Hepatocyte (in vitro differentiated cells): ENCODE measurements at regions not wholly inside any gene's neighbourhood (a gene's known extent, or its start where the extent isn't known, plus 50 kb on each side); places are given as distances from the start of the nearest gene placed in this dataset.

Experiments
- DNase-seq: peaks from one replicate; pipeline ENCODE4 v3.0.0-alpha.2; 2016; ENCODE audit warnings: low spot score
- H2AFZ ChIP-seq: fragments of 200-600 bp; sonication (generic); 2 replicates; pipeline ENCODE4 v1.6.0; 2016; ENCODE audit warnings: antibody characterized with exemption, mild to moderate bottlenecking
- H3K27ac ChIP-seq: fragments of 200-600 bp; sonication (generic); 2 replicates; pipeline ENCODE4 v1.5.1; 2016; ENCODE audit warnings: mild to moderate bottlenecking
- H3K27me3 ChIP-seq: fragments of 200-600 bp; sonication (generic); 2 replicates; pipeline ENCODE4 v1.6.1; 2016
- H3K36me3 ChIP-seq: fragments of 200-600 bp; sonication (generic); replicated peaks from 2 replicates; pipeline ENCODE4 v1.5.1; 2016; ENCODE audit warnings: low read depth; ENCODE audit not compliant: insufficient read depth
- H3K4me1 ChIP-seq: fragments of 200-600 bp; sonication (generic); 2 replicates; pipeline ENCODE4 v1.5.1; 2016; ENCODE audit warnings: mild to moderate bottlenecking, moderate library complexity; ENCODE audit not compliant: insufficient read depth
- H3K4me2 ChIP-seq: fragments of 200-600 bp; sonication (generic); 2 replicates; pipeline ENCODE4 v1.6.0; 2016
- H3K4me3 ChIP-seq: fragments of 200-600 bp; sonication (generic); 2 replicates; pipeline ENCODE4 v1.5.1; 2016; ENCODE audit warnings: mild to moderate bottlenecking
- H3K79me2 ChIP-seq: fragments of 200-600 bp; sonication (generic); 2 replicates; pipeline ENCODE4 v1.6.0; 2017; ENCODE audit warnings: mild to moderate bottlenecking
- H3K9me2 ChIP-seq: fragments of 200-600 bp; sonication (generic); replicated peaks from 2 replicates; pipeline ENCODE4 v1.6.0; 2017; ENCODE audit warnings: mild to moderate bottlenecking; ENCODE audit not compliant: insufficient read depth
- H3K9me3 ChIP-seq: fragments of 200-600 bp; sonication (generic); 2 replicates; pipeline ENCODE4 v1.5.1; 2016; ENCODE audit warnings: low read depth, mild to moderate bottlenecking
- H4K20me1 ChIP-seq: fragments of 200-600 bp; sonication (generic); 2 replicates; pipeline ENCODE4 v1.6.0; 2016; ENCODE audit warnings: mild to moderate bottlenecking; ENCODE audit not compliant: insufficient read depth, poor library complexity, severe bottlenecking
- CTCF ChIP-seq: fragments of 200-600 bp; sonication (generic); IDR thresholded peaks from 2 replicates; pipeline ENCODE4 v1.5.1; 2016; ENCODE audit warnings: antibody characterized with exemption, mild to moderate bottlenecking; ENCODE audit not compliant: poor library complexity
- EZH2 ChIP-seq: fragments of 200-600 bp; sonication (generic); IDR thresholded peaks from 2 replicates; pipeline ENCODE4 v1.6.1; 2016; ENCODE audit warnings: antibody characterized with exemption, mild to moderate bottlenecking, borderline replicate concordance
- EZH2phosphoT487 ChIP-seq: fragments of 200-600 bp; sonication (generic); IDR thresholded peaks from one replicate; pipeline ENCODE4 v1.6.1; 2018; ENCODE audit warnings: antibody characterized with exemption, mild to moderate bottlenecking, low read depth, moderate library complexity; ENCODE audit not compliant: unreplicated experiment, severe bottlenecking
- WGBS: methylation state at CpG from one replicate; pipeline ENCODE4 v1.1.6; 2016; ENCODE audit warnings: low lambda C conversion rate; ENCODE audit errors: missing lambda C conversion rate; 5-methylcytosine and 5-hydroxymethylcytosine counted together

GRCh38 chr4:16443504-16444088 lies 217.3 kb upstream of the TAPT1 start:
- Histone ChIP-seq H3K4me1 (no peaks in the 10 kb centered on the region), H2AFZ (no peak overlapping the region), H3K27ac (no peak overlapping the region), H3K9me2 (no peaks in the 10 kb centered on the region), H3K36me3 (no peaks in the 10 kb centered on the region), H3K4me2 (no peak overlapping the region), H4K20me1 (no peaks in the 10 kb centered on the region), H3K9me3 (no peaks in the 10 kb centered on the region), H3K79me2 (no peaks in the 10 kb centered on the region), H3K4me3 (no peak overlapping the region), H3K27me3 (peaks cover 7% of the 10 kb centered on the region)
- peak; percentile 37 for DNase-seq
- TF ChIP-seq EZH2 (no peak), EZH2phosphoT487 (no peak), CTCF (peak; percentile 55)
- WGBS: 50% methylated on average over 2 of the region's 2 CpGs

GRCh38 chr4:16442296-16442695 lies 216.0 kb upstream of the TAPT1 start:
- Histone ChIP-seq H3K36me3 (no peaks in the 10 kb centered on the region), H3K9me3 (no peaks in the 10 kb centered on the region), H4K20me1 (no peaks in the 10 kb centered on the region), H3K27me3 (peaks cover 7% of the 10 kb centered on the region), H3K4me3 (no peak overlapping the region), H2AFZ (no peak overlapping the region), H3K27ac (no peak overlapping the region), H3K79me2 (no peaks in the 10 kb centered on the region), H3K4me2 (no peak overlapping the region), H3K9me2 (no peaks in the 10 kb centered on the region), H3K4me1 (no peaks in the 10 kb centered on the region)
- TF ChIP-seq EZH2: no peak
- no peak for TF ChIP-seq CTCF
- TF ChIP-seq EZH2phosphoT487: no peak
- DNase-seq: no peak
- WGBS: 58% methylated on average over 1 of the region's 1 CpG

- no peak overlapping the region for H3K4me2 ChIP-seq
- no peaks in the 10 kb centered on the region for H3K4me1 ChIP-seq
- no peaks in the 10 kb centered on the region for H4K20me1 ChIP-seq
- DNase-seq: peak; percentile 6
- H3K9me2 ChIP-seq: no peaks in the 10 kb centered on the region
- H3K36me3 ChIP-seq: no peaks in the 10 kb centered on the region
- H3K79me2 ChIP-seq: no peaks in the 10 kb centered on the region
- TF ChIP-seq CTCF: no peak
- no peak for TF ChIP-seq EZH2
- TF ChIP-seq EZH2phosphoT487: no peak
- H3K4me3 ChIP-seq: no peak overlapping the region
- no peak overlapping the region for H2AFZ ChIP-seq
- no peak overlapping the region for H3K27ac ChIP-seq
- peaks cover 7% of the 10 kb centered on the region for H3K27me3 ChIP-seq
- H3K9me3 ChIP-seq: no peaks in the 10 kb centered on the region
- 78% methylated on average over 1 of the region's 1 CpG for WGBS
Measured at GRCh38 chr4:16439768-16440167, 213.5 kb upstream of the TAPT1 start.

- peaks cover 7% of the 10 kb centered on the region for H3K27me3 ChIP-seq
- no peak overlapping the region for H3K4me3 ChIP-seq
- DNase-seq: no peak
- no peaks in the 10 kb centered on the region for H3K4me1 ChIP-seq
- no peaks in the 10 kb centered on the region for H4K20me1 ChIP-seq
- H3K36me3 ChIP-seq: no peaks in the 10 kb centered on the region
- H2AFZ ChIP-seq: no peak overlapping the region
- H3K27ac ChIP-seq: no peak overlapping the region
- no peaks in the 10 kb centered on the region for H3K79me2 ChIP-seq
- no peak overlapping the region for H3K4me2 ChIP-seq
- no peaks in the 10 kb centered on the region for H3K9me2 ChIP-seq
- H3K9me3 ChIP-seq: no peaks in the 10 kb centered on the region
- TF ChIP-seq CTCF (no peak), EZH2phosphoT487 (no peak), EZH2 (no peak)
Measured at GRCh38 chr4:16438986-16439385, 212.7 kb upstream of the TAPT1 start.
